ENCODE measurements at regions not wholly inside any gene's neighbourhood (a gene's known extent, or its start where the extent isn't known, plus 50 kb on each side); places are given as distances from the start of the nearest gene placed in this dataset.

DNA sequence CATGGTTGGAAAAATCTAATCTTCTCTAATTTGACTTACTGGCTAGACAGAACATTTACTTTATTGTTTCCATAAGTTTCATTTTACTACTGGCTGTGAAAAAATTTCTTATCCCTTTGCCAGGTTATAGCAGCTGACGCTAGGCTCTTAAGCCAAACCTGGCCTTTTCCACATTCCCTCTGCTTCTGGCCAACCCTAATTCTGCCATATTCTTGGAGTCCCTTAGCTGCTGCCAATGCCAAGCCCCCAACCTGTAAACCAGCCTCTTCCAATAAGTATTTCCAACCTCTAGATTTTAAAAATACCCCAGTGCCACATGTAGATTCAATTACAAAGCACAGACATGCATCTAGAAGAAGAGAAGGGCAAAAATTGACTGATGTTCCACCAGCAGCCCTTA is 452.3 kb upstream of the MEX3C start:
- BruUV-seq (replicated peaks): no TSS peak
- H3K27me3 ChIP-seq (replicated peaks; ENCODE audit: insufficient read depth, low read depth, low read length, poor library complexity): no peaks in the 10 kb centered on the region
- ChIA-PET CTCF (no interaction called here), POLR2A (ENCODE audit: low non-redundant PET) (no interaction called here)
- intact Hi-C loops (cut with micrococcal nuclease; ENCODE audit: unreplicated experiment): no loop called here
- H3K9me3 ChIP-seq (ENCODE audit: low read depth, low read length, poor library complexity, severe bottlenecking): no peaks in the 10 kb centered on the region
- peaks cover 5% of the 10 kb centered on the region for H3K4me1 ChIP-seq (ENCODE audit: insufficient read depth, low read length, poor library complexity, severe bottlenecking)
- H3K36me3 ChIP-seq (ENCODE audit: insufficient read depth, low read length, poor library complexity, severe bottlenecking): no peaks in the 10 kb centered on the region
- no peak overlapping the region for H3K4me3 ChIP-seq (ENCODE audit: low read depth, low read length, poor library complexity, severe bottlenecking)
- no peak for TF ChIP-seq EZH2 (IDR thresholded peaks at IDR 0.05; ENCODE audit: borderline replicate concordance, low read depth, low read length, poor library complexity, severe bottlenecking)
- TF ChIP-seq, protein P1, sequence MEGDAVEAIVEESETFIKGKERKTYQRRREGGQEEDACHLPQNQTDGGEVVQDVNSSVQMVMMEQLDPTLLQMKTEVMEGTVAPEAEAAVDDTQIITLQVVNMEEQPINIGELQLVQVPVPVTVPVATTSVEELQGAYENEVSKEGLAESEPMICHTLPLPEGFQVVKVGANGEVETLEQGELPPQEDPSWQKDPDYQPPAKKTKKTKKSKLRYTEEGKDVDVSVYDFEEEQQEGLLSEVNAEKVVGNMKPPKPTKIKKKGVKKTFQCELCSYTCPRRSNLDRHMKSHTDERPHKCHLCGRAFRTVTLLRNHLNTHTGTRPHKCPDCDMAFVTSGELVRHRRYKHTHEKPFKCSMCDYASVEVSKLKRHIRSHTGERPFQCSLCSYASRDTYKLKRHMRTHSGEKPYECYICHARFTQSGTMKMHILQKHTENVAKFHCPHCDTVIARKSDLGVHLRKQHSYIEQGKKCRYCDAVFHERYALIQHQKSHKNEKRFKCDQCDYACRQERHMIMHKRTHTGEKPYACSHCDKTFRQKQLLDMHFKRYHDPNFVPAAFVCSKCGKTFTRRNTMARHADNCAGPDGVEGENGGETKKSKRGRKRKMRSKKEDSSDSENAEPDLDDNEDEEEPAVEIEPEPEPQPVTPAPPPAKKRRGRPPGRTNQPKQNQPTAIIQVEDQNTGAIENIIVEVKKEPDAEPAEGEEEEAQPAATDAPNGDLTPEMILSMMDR (conservative IDR thresholded peaks at IDR 0.05; ENCODE audit: low read depth, low read length): no peak
- no peak for DNase-seq (ENCODE audit: low spot score)
- no peak overlapping the region for H3K27ac ChIP-seq (ENCODE audit: low read depth, low read length, poor library complexity, severe bottlenecking)

DNA sequence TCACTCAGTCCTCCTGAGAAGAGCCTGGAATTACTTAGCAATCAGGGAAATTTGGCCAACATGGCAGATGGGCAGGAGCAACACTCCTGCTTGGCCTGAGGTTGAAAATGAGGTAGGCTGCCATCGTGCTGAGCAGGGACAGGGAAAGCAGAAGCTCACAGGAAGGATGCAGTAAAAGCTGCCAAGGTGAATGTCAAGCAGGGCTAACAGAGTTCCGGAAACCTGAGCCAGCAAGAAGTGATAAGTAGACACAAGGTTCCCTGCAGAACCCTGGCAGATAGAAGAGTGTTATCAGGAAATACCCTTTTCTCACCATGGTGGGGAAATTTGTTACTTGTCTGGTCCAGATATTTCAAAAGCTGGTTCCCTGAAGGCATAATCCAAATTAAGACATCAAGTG is 454.3 kb upstream of the MEX3C start:
- BruUV-seq (replicated peaks): no TSS peak
- no peak for DNase-seq (ENCODE audit: low spot score)
- Histone ChIP-seq H3K9me3 (ENCODE audit: low read depth, low read length, poor library complexity, severe bottlenecking) (no peaks in the 10 kb centered on the region), H3K4me1 (ENCODE audit: insufficient read depth, low read length, poor library complexity, severe bottlenecking) (peaks cover 8% of the 10 kb centered on the region), H3K27me3 (replicated peaks; ENCODE audit: insufficient read depth, low read depth, low read length, poor library complexity) (no peaks in the 10 kb centered on the region), H3K27ac (ENCODE audit: low read depth, low read length, poor library complexity, severe bottlenecking) (no peak overlapping the region), H3K4me3 (ENCODE audit: low read depth, low read length, poor library complexity, severe bottlenecking) (no peak overlapping the region), H3K36me3 (ENCODE audit: insufficient read depth, low read length, poor library complexity, severe bottlenecking) (no peaks in the 10 kb centered on the region)
- intact Hi-C loops (cut with micrococcal nuclease; ENCODE audit: unreplicated experiment): no loop called here
- ChIA-PET POLR2A (ENCODE audit: low non-redundant PET) (no interaction called here), CTCF (no interaction called here)
- TF ChIP-seq, protein P1 (conservative IDR thresholded peaks at IDR 0.05; ENCODE audit: low read depth, low read length): no peak
- TF ChIP-seq EZH2 (IDR thresholded peaks at IDR 0.05; ENCODE audit: borderline replicate concordance, low read depth, low read length, poor library complexity, severe bottlenecking): no peak

DNA sequence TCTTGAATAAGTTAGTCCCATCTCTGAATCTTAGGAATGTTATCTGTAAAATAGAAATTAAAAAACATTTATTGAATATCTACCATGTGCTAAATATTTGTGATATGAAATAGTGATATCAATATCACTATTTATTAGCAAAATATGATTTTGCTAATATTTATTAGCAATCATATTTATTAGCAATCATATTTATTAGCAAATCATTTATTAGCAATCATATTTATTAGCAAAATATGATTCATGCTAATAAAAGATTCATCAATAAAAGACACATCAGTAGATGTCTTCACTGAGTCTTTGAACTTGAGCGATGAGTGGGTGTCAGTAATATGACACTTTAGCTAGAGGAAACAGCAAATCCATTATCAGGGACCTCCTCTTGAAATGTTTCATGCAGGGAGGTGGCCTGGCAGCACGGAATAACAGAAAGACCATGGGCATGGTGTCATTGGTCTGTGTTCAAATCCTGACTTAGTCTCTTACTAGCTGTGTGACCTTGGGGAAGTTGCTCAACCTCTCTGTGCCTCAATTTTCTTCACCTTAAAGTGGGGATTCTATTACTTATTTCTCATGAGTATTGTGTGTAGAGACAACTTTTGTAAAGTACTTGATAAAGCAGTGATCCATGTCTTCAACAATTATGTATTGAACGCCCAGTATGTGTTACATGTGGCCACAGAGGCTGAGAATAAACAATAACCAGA is 456.2 kb upstream of the MEX3C start:
- POLR2A ChIA-PET (ENCODE audit: low non-redundant PET): no interaction called here
- H3K9me3 ChIP-seq (ENCODE audit: low read depth, low read length, poor library complexity, severe bottlenecking): no peaks in the 10 kb centered on the region
- H3K36me3 ChIP-seq (ENCODE audit: insufficient read depth, low read length, poor library complexity, severe bottlenecking): no peaks in the 10 kb centered on the region
- no peaks in the 10 kb centered on the region for H3K27me3 ChIP-seq (replicated peaks; ENCODE audit: insufficient read depth, low read depth, low read length, poor library complexity)
- H3K27ac ChIP-seq (ENCODE audit: low read depth, low read length, poor library complexity, severe bottlenecking): no peak overlapping the region
- no peak overlapping the region for H3K4me3 ChIP-seq (ENCODE audit: low read depth, low read length, poor library complexity, severe bottlenecking)
- BruUV-seq (replicated peaks): no TSS peak
- CTCF ChIA-PET: no interaction called here
- intact Hi-C loops (cut with micrococcal nuclease; ENCODE audit: unreplicated experiment): no loop called here
- no peak for DNase-seq (ENCODE audit: low spot score)
- peaks cover 8% of the 10 kb centered on the region for H3K4me1 ChIP-seq (ENCODE audit: insufficient read depth, low read length, poor library complexity, severe bottlenecking)
- TF ChIP-seq, protein P1 (conservative IDR thresholded peaks at IDR 0.05; ENCODE audit: low read depth, low read length): no peak
- no peak for TF ChIP-seq EZH2 (IDR thresholded peaks at IDR 0.05; ENCODE audit: borderline replicate concordance, low read depth, low read length, poor library complexity, severe bottlenecking)

Measured in A673 (cell line).